GM10248 (cell line): ENCODE measurements at regions not wholly inside any gene's neighbourhood (a gene's known extent, or its start where the extent isn't known, plus 50 kb on each side); places are given as distances from the start of the nearest gene placed in this dataset.

Experiments
- CTCF ChIA-PET: fragments of 300-600 bp; sonication (Branson Sonifier 250); formaldehyde crosslinking; extraction: SDS; loops from one replicate; lab custom pipeline; 2021; ENCODE audit warnings: antibody characterized with exemption; lab: Yijun Ruan, JAX
- POLR2A ChIA-PET: fragments of 350-650 bp; sonication (Branson Sonifier 250); formaldehyde crosslinking; extraction: SDS; loops from one replicate; lab custom pipeline; 2020; ENCODE audit warnings: antibody characterized with exemption; lab: Yijun Ruan, JAX
- DNase-seq: peaks from one replicate; pipeline ENCODE4 v3.0.0; 2012; ENCODE audit errors: extremely low spot score
- CTCF ChIP-seq: IDR thresholded peaks from 2 replicates; pipeline ENCODE4 v1.5.1; 2012; ENCODE audit warnings: mild to moderate bottlenecking, low read depth; ENCODE audit errors: extremely low read depth, missing control alignments, control extremely low read depth

DNA sequence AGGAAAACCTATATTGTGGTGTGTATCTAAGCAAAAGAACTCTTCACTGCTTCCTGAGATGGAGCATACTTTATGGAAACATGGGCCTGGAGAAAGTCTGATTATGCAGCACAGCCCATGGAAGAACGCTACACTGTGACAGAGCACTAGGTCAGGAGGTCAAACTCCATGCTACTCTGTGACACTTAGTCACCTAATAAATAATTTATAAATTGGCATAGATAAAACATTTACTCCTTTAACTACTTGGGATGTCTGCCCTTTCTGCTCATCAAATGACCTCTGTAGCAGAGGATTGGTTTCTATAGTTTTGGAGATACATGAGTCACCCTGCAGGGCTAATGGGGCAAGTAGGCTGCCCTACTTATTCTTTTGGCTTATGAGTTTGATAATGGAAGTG is 134.7 kb upstream of the BANK1 start:
- DNase-seq = no peak
- no peak for TF ChIP-seq CTCF
- POLR2A ChIA-PET = no interaction called here
- CTCF ChIA-PET = no interaction called here

DNA sequence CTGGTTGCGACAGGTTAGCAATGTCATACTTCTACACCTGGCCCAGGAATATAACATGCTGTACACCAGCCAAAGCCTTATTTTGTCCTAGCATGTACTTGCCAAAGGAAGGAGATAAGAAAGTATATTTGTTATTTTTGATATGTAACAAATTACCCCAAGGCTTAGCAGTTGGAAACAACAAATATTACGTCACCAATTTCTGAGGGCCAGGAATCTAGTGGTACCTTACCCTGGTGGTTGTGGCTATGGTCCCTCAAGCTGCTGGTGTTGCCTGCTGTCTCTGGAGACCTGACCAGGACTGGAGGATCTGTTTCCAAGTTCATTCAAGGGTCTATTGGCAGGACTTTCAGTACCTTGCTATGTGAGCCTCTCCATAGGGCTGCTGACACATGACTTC is 135.5 kb upstream of the BANK1 start:
- ChIA-PET POLR2A (no interaction called here), CTCF (no interaction called here)
- no peak for DNase-seq
- TF ChIP-seq CTCF = no peak

DNA sequence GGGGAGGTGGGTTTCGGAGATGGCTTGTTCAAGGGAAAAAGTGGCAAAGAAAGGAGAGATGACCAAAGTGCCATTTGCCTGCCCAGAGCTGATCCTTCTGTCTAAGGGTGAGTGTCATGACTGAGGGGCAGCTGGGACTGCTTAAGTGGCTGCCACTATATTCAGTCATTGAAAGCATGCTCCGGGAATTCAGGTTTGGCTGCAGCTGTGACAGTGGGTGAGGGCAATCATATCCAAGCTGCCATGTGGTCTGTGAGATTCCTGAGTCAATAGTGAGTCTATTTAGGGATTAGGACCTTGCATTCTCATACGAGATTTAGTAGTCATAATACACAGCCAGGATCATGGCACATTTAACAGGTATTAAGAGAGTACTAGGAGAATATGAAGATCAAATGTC is 138.8 kb upstream of the BANK1 start:
- DNase-seq = no peak
- no peak for TF ChIP-seq CTCF
- POLR2A ChIA-PET = no interaction called here
- CTCF ChIA-PET = no interaction called here

DNA sequence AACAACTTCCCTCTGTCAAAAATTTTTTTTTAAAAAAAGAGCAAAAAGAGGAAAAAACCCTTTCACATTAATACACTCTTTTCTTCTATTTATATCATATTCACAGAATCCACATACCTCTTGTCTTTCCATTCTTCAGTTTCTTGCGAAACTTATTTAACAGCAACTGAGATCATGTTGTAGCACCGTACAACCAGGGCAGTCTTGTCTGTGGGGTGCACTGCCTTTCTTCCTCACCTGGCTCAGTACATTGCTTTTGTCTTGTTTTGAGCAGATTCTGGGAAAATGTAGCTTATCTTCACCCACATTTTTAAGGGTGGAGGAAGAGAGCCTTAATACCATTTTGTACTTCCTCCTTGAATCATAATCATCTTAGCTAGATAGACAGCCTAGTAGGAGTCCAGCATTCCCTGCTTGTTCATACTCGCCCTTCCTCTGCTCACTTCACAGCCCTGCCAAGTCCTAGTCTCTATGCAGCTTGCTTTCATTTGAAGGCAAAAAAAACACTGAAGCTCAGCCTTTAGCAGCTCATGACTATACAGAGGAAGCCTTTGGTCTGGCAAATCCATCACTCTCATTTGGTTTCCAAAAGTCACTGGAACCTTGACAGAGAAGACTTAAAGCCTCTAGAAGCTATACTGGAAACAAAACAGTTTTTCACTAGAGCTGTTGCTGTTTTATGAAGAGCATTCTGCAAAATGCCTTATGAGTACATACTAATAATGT is 140.6 kb upstream of the BANK1 start:
- TF ChIP-seq CTCF = no peak
- POLR2A ChIA-PET = no interaction called here
- CTCF ChIA-PET = interaction anchor here (0.8 to 1.2 kb wide), 2 partner anchors 12 to 24 kb away, joined by 3 to 7 read pairs; no protein-coding TSS in a partner anchor

GRCh38 chr4:101647710-101648034 is 142.9 kb upstream of the BANK1 start:
- TF ChIP-seq CTCF = no peak
- POLR2A ChIA-PET = no interaction called here
- DNase-seq = no peak
- CTCF ChIA-PET = no interaction called here

More for the DNA sequence above, 140.6 kb upstream of the BANK1 start:
- no peak for DNase-seq

GRCh38 chr4:101644516-101644915 is 146.0 kb upstream of the BANK1 start:
- POLR2A ChIA-PET = no interaction called here
- CTCF ChIA-PET = no interaction called here
- TF ChIP-seq CTCF = no peak
- DNase-seq = no peak
